HepG2 (cell line): ENCODE measurements at regions not wholly inside any gene's neighbourhood (a gene's known extent, or its start where the extent isn't known, plus 50 kb on each side); places are given as distances from the start of the nearest gene placed in this dataset.

ENCODE experiments used
- AKAP8 ChIP-seq: sonication (generic); formaldehyde crosslinking; IDR thresholded peaks from 2 replicates; pipeline ENCODE4 v1.5.1; 2020; ENCODE audit warnings: mild to moderate bottlenecking, missing genetic modification reagents
- E2F5 ChIP-seq: sonication (generic); formaldehyde crosslinking; conservative IDR thresholded peaks from 2 replicates; pipeline ENCODE4 v1.4.0; 2020; ENCODE audit warnings: missing genetic modification reagents
- ELF4 ChIP-seq: sonication (generic); formaldehyde crosslinking; IDR thresholded peaks from 2 replicates; pipeline ENCODE4 v1.5.0; 2020; ENCODE audit warnings: missing genetic modification reagents, mild to moderate bottlenecking, moderate library complexity, borderline replicate concordance
- FLYWCH1 ChIP-seq: sonication (generic); formaldehyde crosslinking; IDR thresholded peaks from 2 replicates; pipeline ENCODE4 v1.8.1; 2023; ENCODE audit warnings: mild to moderate bottlenecking, missing genetic modification reagents
- FOXO1 ChIP-seq: sonication (generic); formaldehyde crosslinking; IDR thresholded peaks from 2 replicates; pipeline ENCODE4 v1.4.0; 2020; ENCODE audit warnings: missing genetic modification reagents
- HDAC2 ChIP-seq: sonication (generic); formaldehyde crosslinking; IDR thresholded peaks from 2 replicates; pipeline ENCODE4 v1.4.0; 2020; ENCODE audit warnings: missing genetic modification reagents
- HHEX ChIP-seq: IDR thresholded peaks from 2 replicates; pipeline ENCODE4 v1.6.1; 2016; ENCODE audit warnings: control low read depth
- KMT2A ChIP-seq: sonication (generic); formaldehyde crosslinking; IDR thresholded peaks from 2 replicates; pipeline ENCODE4 v1.4.0; 2020; ENCODE audit warnings: missing genetic modification reagents
- MEF2D ChIP-seq: sonication (generic); formaldehyde crosslinking; IDR thresholded peaks from 2 replicates; pipeline ENCODE4 v1.5.1; 2020; ENCODE audit warnings: mild to moderate bottlenecking, missing genetic modification reagents
- NFE2 ChIP-seq: sonication (generic); formaldehyde crosslinking; IDR thresholded peaks from 2 replicates; pipeline ENCODE4 v1.4.0; 2020; ENCODE audit warnings: missing genetic modification reagents
- NPAS2 ChIP-seq: sonication (generic); formaldehyde crosslinking; IDR thresholded peaks from 2 replicates; pipeline ENCODE4 v1.8.0; 2022; ENCODE audit warnings: mild to moderate bottlenecking, missing genetic modification reagents, borderline replicate concordance
- NR2F6 ChIP-seq, 2 experiments: IDR thresholded peaks; 2 replicates each; pipeline ENCODE4 v1.6.1; 2016; ENCODE audit warnings: antibody characterized with exemption in 1 of 2, mild to moderate bottlenecking in 1 of 2
- PLRG1 ChIP-seq: fragments of 450-650 bp; conservative IDR thresholded peaks from 2 replicates; pipeline ENCODE4 v1.6.1; 2016
- SALL1 ChIP-seq: sonication (generic); formaldehyde crosslinking; IDR thresholded peaks from 2 replicates; pipeline ENCODE4 v1.8.0; 2022; ENCODE audit warnings: mild to moderate bottlenecking, missing genetic modification reagents
- SIX1 ChIP-seq: sonication (generic); formaldehyde crosslinking; IDR thresholded peaks from 2 replicates; pipeline ENCODE4 v1.4.0; 2020; ENCODE audit warnings: missing genetic modification reagents, borderline replicate concordance
- TGIF2 ChIP-seq: IDR thresholded peaks from 2 replicates; pipeline ENCODE4 v1.6.1; 2016; ENCODE audit warnings: control low read depth, missing compliant biosample characterization
- THAP8 ChIP-seq: sonication (generic); formaldehyde crosslinking; IDR thresholded peaks from 2 replicates; pipeline ENCODE4 v1.5.1; 2020; ENCODE audit warnings: missing genetic modification reagents, mild to moderate bottlenecking, borderline replicate concordance
- ZNF234 ChIP-seq: sonication (generic); formaldehyde crosslinking; conservative IDR thresholded peaks from 2 replicates; pipeline ENCODE4 v1.5.1; 2020; ENCODE audit warnings: mild to moderate bottlenecking, missing genetic modification reagents
- ZNF34 ChIP-seq: sonication (generic); formaldehyde crosslinking; IDR thresholded peaks from 2 replicates; pipeline ENCODE4 v1.4.0; 2020; ENCODE audit warnings: mild to moderate bottlenecking, missing genetic modification reagents, borderline replicate concordance
- ZNF513 ChIP-seq: sonication (generic); formaldehyde crosslinking; conservative IDR thresholded peaks from 2 replicates; pipeline ENCODE4 v1.5.0; 2020; ENCODE audit warnings: missing genetic modification reagents
- ZNF543 ChIP-seq: sonication (generic); formaldehyde crosslinking; IDR thresholded peaks from 2 replicates; pipeline ENCODE4 v1.4.0; 2020; ENCODE audit warnings: mild to moderate bottlenecking, missing genetic modification reagents
- ZNF598 ChIP-seq: sonication (generic); formaldehyde crosslinking; IDR thresholded peaks from 2 replicates; pipeline ENCODE4 v1.5.1; 2020; ENCODE audit warnings: mild to moderate bottlenecking, missing genetic modification reagents, borderline replicate concordance
- ZNF660 ChIP-seq: sonication (generic); formaldehyde crosslinking; IDR thresholded peaks from 2 replicates; pipeline ENCODE4 v1.5.1; 2020; ENCODE audit warnings: mild to moderate bottlenecking, low read depth, missing genetic modification reagents, borderline replicate concordance

DNA sequence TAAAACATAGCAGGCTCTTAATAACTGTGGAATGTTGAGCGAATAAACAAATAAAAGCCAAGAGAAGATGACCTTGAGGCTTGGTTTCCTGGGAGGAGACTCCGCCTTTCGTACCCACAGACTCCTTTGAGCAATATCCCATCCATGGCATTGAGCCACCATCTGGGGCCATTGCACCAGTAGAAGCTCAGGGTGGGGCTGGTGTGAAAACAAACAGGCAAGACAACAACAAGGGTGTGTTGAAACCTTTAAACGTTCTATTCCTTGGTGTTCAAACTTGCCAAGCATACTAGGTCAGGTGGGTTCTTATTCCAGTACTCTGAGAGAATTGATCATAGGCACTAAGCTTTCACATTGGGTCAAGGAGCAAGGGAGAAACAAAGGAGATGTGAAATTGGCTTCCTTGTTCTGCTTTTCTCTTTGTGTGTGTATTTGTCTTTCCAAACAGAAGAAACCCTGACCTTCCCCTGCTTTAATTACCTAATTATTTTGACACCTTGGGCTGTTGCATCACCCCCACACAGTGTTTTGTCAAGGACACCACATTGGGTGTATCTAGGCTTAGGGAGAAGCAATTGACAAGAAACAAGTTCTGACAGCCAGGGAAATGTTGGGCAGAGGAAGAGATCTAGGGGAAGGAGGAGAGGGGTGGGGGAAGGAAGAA lies 105.1 kb upstream of the BCL6 start (continued):
- no peak for TF ChIP-seq ZNF513 (CRISPR knock-in tag)
- TF ChIP-seq THAP8 (CRISPR knock-in tag) = no peak
- TF ChIP-seq ZNF34 (CRISPR knock-in tag) = no peak
- no peak for TF ChIP-seq E2F5 (CRISPR knock-in tag)
- no peak for TF ChIP-seq AKAP8 (CRISPR knock-in tag)
- TF ChIP-seq FLYWCH1 (CRISPR knock-in tag) = no peak
- TF ChIP-seq ZNF543 (CRISPR knock-in tag) = no peak
- TF ChIP-seq ELF4 (CRISPR knock-in tag) = no peak
- TF ChIP-seq HHEX (CRISPR knock-in tag) = no peak
- TF ChIP-seq ZNF234 (CRISPR knock-in tag) = no peak
- no peak for TF ChIP-seq KMT2A (CRISPR knock-in tag)
- no peak for TF ChIP-seq MEF2D
- no peak for TF ChIP-seq NPAS2 (CRISPR knock-in tag)
- no peak for TF ChIP-seq SIX1 (CRISPR knock-in tag)
- TF ChIP-seq FOXO1 (CRISPR knock-in tag) = no peak
- TF ChIP-seq NR2F6 (IDR thresholded peaks at IDR 0.05) = no peak
- no peak for TF ChIP-seq NR2F6 (CRISPR knock-in tag; IDR thresholded peaks at IDR 0.05)
- TF ChIP-seq PLRG1 = no peak
- no peak for TF ChIP-seq ZNF598 (CRISPR knock-in tag)
- TF ChIP-seq ZNF660 (CRISPR knock-in tag) = no peak
- TF ChIP-seq NFE2 = no peak
- TF ChIP-seq HDAC2 (CRISPR knock-in tag) = 0 out of 2 replicates have a peak, but pooled peaks have one; percentile 31
- 0 out of 2 replicates have a peak, but pooled peaks have one; percentile 32 for TF ChIP-seq SALL1 (CRISPR knock-in tag)
- no peak for TF ChIP-seq TGIF2 (CRISPR knock-in tag)
